ENCODE measurements at regions not wholly inside any gene's neighbourhood (a gene's known extent, or its start where the extent isn't known, plus 50 kb on each side); places are given as distances from the start of the nearest gene placed in this dataset.

DNA sequence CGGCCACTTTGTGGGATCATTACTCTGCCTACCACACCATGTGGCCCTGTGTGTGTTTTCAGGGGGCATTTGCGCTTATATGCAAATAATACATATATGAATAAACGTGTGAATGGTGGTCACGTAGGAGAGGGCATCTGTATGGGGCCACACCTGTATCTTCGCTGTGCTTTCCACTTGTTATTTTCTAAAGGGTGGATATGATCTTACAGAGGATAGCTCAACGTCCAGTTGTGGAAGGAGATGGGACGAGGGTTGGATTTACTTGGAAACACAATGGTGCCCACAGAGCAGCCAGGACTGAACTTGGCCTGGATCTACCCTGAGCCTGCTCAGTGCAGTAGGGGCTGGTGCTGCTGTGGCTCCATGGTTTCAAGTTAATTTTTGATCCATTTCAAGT is 93.3 kb downstream of the YTHDF1 start:
- TF ChIP-seq POLR2A (IDR thresholded peaks at IDR 0.05), result no peak
- TF ChIP-seq CTCF (IDR thresholded peaks at IDR 0.05), result no peak
- no peak for TF ChIP-seq POLR2AphosphoS5 (IDR thresholded peaks at IDR 0.05)
